HepG2 (cell line): ENCODE measurements at regions not wholly inside any gene's neighbourhood (a gene's known extent, or its start where the extent isn't known, plus 50 kb on each side); places are given as distances from the start of the nearest gene placed in this dataset.

ENCODE experiments used
- ATAC-seq: fragments of 200-7000 bp; cut with Tn5 transposase; 3 replicates; pipeline ENCODE4 v1.9.1; 2020; ENCODE audit warnings: mild to moderate bottlenecking, moderate library complexity
- BruUV-seq: library from RNA; stranded (reverse); fragments of 400-500 nt; replicated peaks from 2 replicates; lab custom pipeline; 2021; lab: Mats Ljungman, UMichigan
- CTCF ChIA-PET: fragments of 300-600 bp; formaldehyde crosslinking; extraction: SDS; loops from one replicate; lab custom pipeline; 2021; ENCODE audit warnings: low total read pairs, inconsistent platforms, low intra/inter-chr PET ratio; lab: Yijun Ruan, JAX
- POLR2A ChIA-PET: fragments of 350-600 bp; sonication (Branson Sonifier 250); formaldehyde crosslinking; loops from one replicate; lab custom pipeline; 2020; ENCODE audit warnings: antibody characterized with exemption, inconsistent platforms; lab: Yijun Ruan, JAX
- DNase-seq: peaks from one replicate; pipeline ENCODE4 v3.0.0-alpha.2; 2015; ENCODE audit warnings: low spot score
- FAIRE-seq: peaks from 3 replicates; lab custom pipeline; 2011; peaks lifted over from hg19 to GRCh38; lab: Jason Lieb, UNC
- H2AFZ ChIP-seq: one replicate; pipeline ENCODE4 v1.6.1; 2011; ENCODE audit warnings: low read length, inconsistent platforms
- H3K27ac ChIP-seq: fragments of 300-600 bp; 3 replicates; pipeline ENCODE4 v1.8.0; 2011; ENCODE audit warnings: mixed run types, mild to moderate bottlenecking, mixed read lengths, low read length, inconsistent platforms; ENCODE audit not compliant: insufficient read depth; ENCODE audit errors: extremely low read length
- H3K27me3 ChIP-seq, 2 experiments: fragments of 200-600 bp in 1 of 2; 2 replicates in 1 of 2; 3 replicates in 1 of 2; pipeline versions ENCODE4 v1.6.0 to v1.8.0; 2011; ENCODE audit warnings: low read length in 2 of 2, mild to moderate bottlenecking in 2 of 2, moderate library complexity in 2 of 2, inconsistent platforms in 1 of 2; ENCODE audit not compliant: insufficient read depth in 2 of 2, control insufficient read depth in 1 of 2
- H3K36me3 ChIP-seq, 2 experiments: fragments of 200-600 bp in 1 of 2; replicated peaks in 1 of 2; 2 replicates in 1 of 2; 3 replicates in 1 of 2; pipeline versions ENCODE4 v1.5.1 to v1.8.0; 2011; ENCODE audit warnings: low read length in 2 of 2, inconsistent platforms in 1 of 2; ENCODE audit not compliant: insufficient read depth in 2 of 2, control insufficient read depth in 1 of 2
- H3K4me1 ChIP-seq: 2 replicates; pipeline ENCODE4 v1.5.1; 2012; ENCODE audit warnings: low read length, inconsistent platforms; ENCODE audit not compliant: insufficient read depth
- H3K4me2 ChIP-seq: 2 replicates; pipeline ENCODE4 v1.6.0; 2011; ENCODE audit warnings: low read depth, low read length, inconsistent platforms
- H3K4me3 ChIP-seq, 3 experiments: fragments of 200-600 bp in 1 of 3; sonication (generic), shearing (Covaris generic) in 1 of 3; replicated peaks in 1 of 3; 2 replicates each; pipeline ENCODE4 v1.5.1; 2011 to 2016; ENCODE audit warnings: low read length in 3 of 3, inconsistent platforms in 2 of 3, low read depth in 2 of 3, mild to moderate bottlenecking in 2 of 3, control low read depth in 1 of 3, mixed read lengths in 1 of 3; ENCODE audit not compliant: insufficient read depth in 1 of 3
- H3K79me2 ChIP-seq: one replicate; pipeline ENCODE4 v1.6.1; 2011; ENCODE audit warnings: low read length, inconsistent platforms; ENCODE audit not compliant: insufficient read depth
- H3K9ac ChIP-seq: 2 replicates; pipeline ENCODE4 v1.6.0; 2011; ENCODE audit warnings: mild to moderate bottlenecking, low read depth, low read length, inconsistent platforms; ENCODE audit not compliant: insufficient read depth
- H3K9me3 ChIP-seq: 2 replicates; pipeline ENCODE4 v1.5.1; 2012; ENCODE audit warnings: mild to moderate bottlenecking, low read length
- H4K20me1 ChIP-seq: 2 replicates; pipeline ENCODE4 v1.6.0; 2011; ENCODE audit warnings: inconsistent platforms, mild to moderate bottlenecking, low read length, moderate library complexity; ENCODE audit not compliant: insufficient read depth
- ARHGAP35 ChIP-seq: sonication (generic); formaldehyde crosslinking; IDR thresholded peaks from 2 replicates; pipeline ENCODE4 v1.9.0; 2022; ENCODE audit warnings: mild to moderate bottlenecking, inconsistent platforms, moderate library complexity, missing genetic modification reagents, borderline replicate concordance
- BCL6 ChIP-seq: IDR thresholded peaks from 2 replicates; pipeline ENCODE4 v1.6.1; 2016; ENCODE audit warnings: missing genetic modification reagents, missing compliant biosample characterization
- CBX1 ChIP-seq: IDR thresholded peaks from one replicate; pipeline ENCODE4 v1.6.1; 2016; ENCODE audit warnings: antibody characterized with exemption, low read depth
- FOXO1 ChIP-seq: sonication (generic); formaldehyde crosslinking; IDR thresholded peaks from 2 replicates; pipeline ENCODE4 v1.4.0; 2020; ENCODE audit warnings: missing genetic modification reagents
- GATAD1 ChIP-seq: IDR thresholded peaks from 2 replicates; pipeline ENCODE4 v1.6.1; 2016; ENCODE audit warnings: missing genetic modification reagents, missing compliant biosample characterization
- HOXA5 ChIP-seq: sonication (generic); formaldehyde crosslinking; IDR thresholded peaks from 2 replicates; pipeline ENCODE4 v1.4.0; 2020; ENCODE audit warnings: missing genetic modification reagents
- MXI1 ChIP-seq: IDR thresholded peaks from 3 replicates; pipeline ENCODE4 v1.6.1; 2012; ENCODE audit warnings: low read depth, low read length, inconsistent platforms, borderline replicate concordance
- NCOA5 ChIP-seq: sonication (generic); formaldehyde crosslinking; IDR thresholded peaks from 2 replicates; pipeline ENCODE4 v1.4.0; 2020; ENCODE audit warnings: missing genetic modification reagents
- SIX4 ChIP-seq: sonication (generic); formaldehyde crosslinking; IDR thresholded peaks from 2 replicates; pipeline ENCODE4 v1.4.0; 2020; ENCODE audit warnings: missing genetic modification reagents
- ZFP36L1 ChIP-seq: sonication (generic); formaldehyde crosslinking; IDR thresholded peaks from 2 replicates; pipeline ENCODE4 v1.8.0; 2022; ENCODE audit warnings: mild to moderate bottlenecking, missing genetic modification reagents, moderate library complexity
- ZKSCAN5 ChIP-seq: sonication (generic); formaldehyde crosslinking; IDR thresholded peaks from 2 replicates; pipeline ENCODE4 v1.5.1; 2020; ENCODE audit warnings: mild to moderate bottlenecking, missing genetic modification reagents
- ZNF335 ChIP-seq: sonication (generic); formaldehyde crosslinking; IDR thresholded peaks from 2 replicates; pipeline ENCODE4 v1.4.0; 2020; ENCODE audit warnings: missing genetic modification reagents
- ZNF672 ChIP-seq: sonication (generic); formaldehyde crosslinking; IDR thresholded peaks from 2 replicates; pipeline ENCODE4 v1.8.1; 2022; ENCODE audit warnings: missing genetic modification reagents
- in situ Hi-C: cut with HindIII; loops from 2 replicates; pipeline ENCODE4 v1.10.0; 2017; ENCODE audit warnings: low pct_unique_long_range_greater_than_20kb; ENCODE audit not compliant: extremely low pct_ligation_motif_present
- intact Hi-C: fragments of 100-400 bp; cut with micrococcal nuclease; formaldehyde crosslinking; loops from one replicate; pipeline ENCODE4 v1.10.0; 2022; ENCODE audit not compliant: unreplicated experiment
- TF ChIP-seq, protein P1 (sequence below): IDR thresholded peaks from 2 replicates; pipeline ENCODE4 v1.6.1; 2016; ENCODE audit warnings: missing genetic modification reagents, missing compliant biosample characterization
- TF ChIP-seq, protein P2 (sequence below): sonication (generic); formaldehyde crosslinking; IDR thresholded peaks from 2 replicates; pipeline ENCODE4 v1.5.1; 2020; ENCODE audit warnings: missing genetic modification reagents, mild to moderate bottlenecking, borderline replicate concordance
- TF ChIP-seq, protein P3 (sequence below): sonication (generic); formaldehyde crosslinking; conservative IDR thresholded peaks from 2 replicates; pipeline ENCODE4 v1.4.0; 2020; ENCODE audit warnings: missing genetic modification reagents

DNA sequence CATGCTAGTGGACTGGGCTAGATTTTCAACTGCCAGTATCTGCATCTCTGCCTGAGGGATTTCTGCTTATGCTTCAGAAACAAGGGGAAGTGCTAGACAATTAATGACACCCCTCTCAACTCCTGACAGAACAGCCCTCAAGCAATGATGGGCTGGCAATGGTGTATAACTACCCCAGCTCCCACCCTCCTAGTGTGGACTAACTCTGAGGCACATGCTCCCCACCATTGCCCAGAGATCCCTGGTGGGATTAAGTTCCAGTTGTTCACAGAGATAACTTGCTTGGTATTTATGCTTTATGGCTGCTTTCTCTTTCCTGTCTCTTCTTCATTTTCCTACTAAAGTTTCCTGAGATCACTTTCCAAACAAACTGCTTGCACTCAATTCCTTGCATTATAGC, 113.5 kb downstream of the RPS24 start:
- DNase-seq, result no peak
- Histone ChIP-seq H4K20me1 (no peaks in the 10 kb centered on the region), H3K36me3 (no peaks in the 10 kb centered on the region), H3K4me2 (no peak overlapping the region), H3K27me3 (peaks cover 0 to 1% of the 10 kb centered on the region in 2 experiments; a peak in 2 of 5 replicates), H3K4me3 (no peak overlapping the region), H3K9me3 (no peaks in the 10 kb centered on the region), H3K79me2 (no peaks in the 10 kb centered on the region), H3K27ac (no peak overlapping the region), H3K4me1 (no peaks in the 10 kb centered on the region), H3K9ac (no peak overlapping the region), H2AFZ (no peak overlapping the region)
- BruUV-seq, result no TSS peak
- intact Hi-C loops (no loop called here), in situ Hi-C loops (no loop called here)
- TF ChIP-seq, protein P1, sequence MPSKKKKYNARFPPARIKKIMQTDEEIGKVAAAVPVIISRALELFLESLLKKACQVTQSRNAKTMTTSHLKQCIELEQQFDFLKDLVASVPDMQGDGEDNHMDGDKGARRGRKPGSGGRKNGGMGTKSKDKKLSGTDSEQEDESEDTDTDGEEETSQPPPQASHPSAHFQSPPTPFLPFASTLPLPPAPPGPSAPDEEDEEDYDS, result no peak
- TF ChIP-seq NCOA5 (CRISPR knock-in tag) (no peak), ZKSCAN5 (CRISPR knock-in tag) (no peak), GATAD1 (no peak), ZFP36L1 (CRISPR knock-in tag) (no peak), ZNF335 (CRISPR knock-in tag) (no peak), SIX4 (CRISPR knock-in tag) (no peak), MXI1 (no peak), ZNF672 (CRISPR knock-in tag) (no peak), HOXA5 (CRISPR knock-in tag) (no peak), FOXO1 (CRISPR knock-in tag) (no peak), CBX1 (no peak), BCL6 (CRISPR knock-in tag) (no peak), ARHGAP35 (CRISPR knock-in tag) (no peak)
- TF ChIP-seq, protein P2, sequence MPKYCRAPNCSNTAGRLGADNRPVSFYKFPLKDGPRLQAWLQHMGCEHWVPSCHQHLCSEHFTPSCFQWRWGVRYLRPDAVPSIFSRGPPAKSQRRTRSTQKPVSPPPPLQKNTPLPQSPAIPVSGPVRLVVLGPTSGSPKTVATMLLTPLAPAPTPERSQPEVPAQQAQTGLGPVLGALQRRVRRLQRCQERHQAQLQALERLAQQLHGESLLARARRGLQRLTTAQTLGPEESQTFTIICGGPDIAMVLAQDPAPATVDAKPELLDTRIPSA, result no peak
- TF ChIP-seq, protein P3, sequence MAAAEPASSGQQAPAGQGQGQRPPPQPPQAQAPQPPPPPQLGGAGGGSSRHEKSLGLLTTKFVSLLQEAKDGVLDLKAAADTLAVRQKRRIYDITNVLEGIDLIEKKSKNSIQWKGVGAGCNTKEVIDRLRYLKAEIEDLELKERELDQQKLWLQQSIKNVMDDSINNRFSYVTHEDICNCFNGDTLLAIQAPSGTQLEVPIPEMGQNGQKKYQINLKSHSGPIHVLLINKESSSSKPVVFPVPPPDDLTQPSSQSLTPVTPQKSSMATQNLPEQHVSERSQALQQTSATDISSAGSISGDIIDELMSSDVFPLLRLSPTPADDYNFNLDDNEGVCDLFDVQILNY (CRISPR knock-in tag), result no peak
- no peak for FAIRE-seq
- ChIA-PET POLR2A (no interaction called here), CTCF (no interaction called here)
- ATAC-seq, result no peak
